Medulla oblongata (tissue), 1 donor: ENCODE measurements at regions not wholly inside any gene's neighbourhood (a gene's known extent, or its start where the extent isn't known, plus 50 kb on each side); places are given as distances from the start of the nearest gene placed in this dataset.
A peak's percentile ranks its signal among the peaks of the same experiment; 100 is the strongest.
"Not testable (repeated sequence)": the region's sequence is repeated elsewhere in the genome, so short reads cannot be mapped to it uniquely, and the experiment has no call there.

ENCODE experiments used
- DNase-seq: peaks from one replicate; pipeline ENCODE4 v3.0.0-alpha.2; 2015; ENCODE audit errors: extremely low spot score

- no peak for DNase-seq
Observed at GRCh38 chr4:159551281-159551680, 448.4 kb downstream of the RAPGEF2 start.

GRCh38 chr4:159552979-159553768 is 450.3 kb downstream of the RAPGEF2 start:
- no peak for DNase-seq

DNA sequence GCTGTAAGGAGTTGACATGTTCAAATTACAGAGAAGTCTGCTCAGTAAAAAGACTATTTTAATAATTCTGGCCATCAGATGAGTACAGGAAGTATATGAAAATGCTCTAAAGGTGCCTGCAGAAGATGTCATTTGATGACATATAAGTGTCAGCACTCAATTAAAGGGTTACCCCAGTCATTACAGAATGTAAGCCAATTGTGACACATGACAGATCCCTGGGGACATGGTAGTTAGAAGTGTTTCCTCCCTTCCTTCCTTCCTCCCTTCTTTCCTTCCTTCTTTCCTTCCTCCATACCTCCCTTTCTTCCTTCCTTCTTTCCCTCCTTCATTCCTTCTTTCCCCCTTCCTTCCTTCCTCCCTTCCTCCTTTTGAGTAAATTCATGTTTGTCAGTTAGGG is 453.0 kb downstream of the RAPGEF2 start:
- DNase-seq: no peak

DNA sequence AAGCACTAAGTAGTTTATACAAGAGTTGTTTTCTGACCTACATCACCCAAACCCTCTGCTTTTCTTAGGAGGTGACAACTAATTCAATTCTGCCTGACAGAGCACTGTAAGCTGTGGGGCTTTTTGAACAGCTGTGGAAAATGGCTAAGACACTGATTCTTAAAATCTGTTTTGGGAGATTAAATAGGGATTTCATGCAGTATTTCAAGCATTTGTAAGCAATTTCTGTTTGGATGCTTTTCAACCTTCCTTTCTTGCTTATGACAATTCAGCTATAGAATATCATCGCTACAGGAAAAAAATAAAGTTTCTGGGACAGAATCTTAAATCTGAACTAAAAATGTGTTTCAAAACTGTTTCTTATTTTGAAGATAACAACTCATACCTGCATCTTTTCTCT is 459.5 kb downstream of the RAPGEF2 start:
- DNase-seq: no peak

DNA sequence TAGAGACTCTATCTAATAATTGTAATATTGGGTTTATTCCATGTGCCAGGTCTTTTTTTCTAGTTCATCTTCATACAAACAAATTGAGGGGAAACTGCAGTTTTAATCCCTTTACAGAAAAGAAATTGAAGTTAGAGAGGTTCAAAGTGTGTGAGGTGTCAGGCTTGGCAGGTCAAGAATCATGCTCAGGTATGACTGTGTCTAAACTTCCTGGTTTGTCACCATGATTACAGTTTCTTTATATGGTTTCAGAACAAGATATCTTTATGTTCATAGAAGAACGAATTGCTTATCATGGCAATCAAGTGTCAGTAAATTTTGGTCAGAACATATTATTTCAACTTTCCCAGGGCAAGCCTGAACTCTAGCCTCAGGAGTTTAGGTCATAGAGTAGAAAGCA is 460.4 kb downstream of the RAPGEF2 start:
- no peak for DNase-seq

DNA sequence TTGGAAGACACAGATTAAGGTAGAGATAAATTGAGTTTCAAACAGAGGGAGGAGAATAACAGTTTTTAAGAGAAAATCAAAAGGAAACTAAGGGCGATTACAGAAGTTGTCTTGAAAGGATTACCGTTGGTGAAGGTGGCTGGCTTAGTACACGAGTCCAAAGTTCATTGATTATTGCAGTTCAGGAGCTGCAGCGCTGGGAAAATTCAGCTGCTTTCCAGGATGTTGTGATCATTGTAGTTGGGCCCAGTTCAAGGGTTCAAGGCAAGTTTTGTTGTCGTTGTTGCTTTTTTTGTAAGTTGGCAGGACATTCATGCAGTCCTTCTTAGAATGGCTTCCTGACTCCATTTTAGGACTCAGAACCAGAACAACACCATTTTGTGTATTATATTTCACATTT is 461.7 kb downstream of the RAPGEF2 start:
- DNase-seq: no peak

GRCh38 chr4:159566786-159567185 is 463.9 kb downstream of the RAPGEF2 start:
- no peak for DNase-seq

DNA sequence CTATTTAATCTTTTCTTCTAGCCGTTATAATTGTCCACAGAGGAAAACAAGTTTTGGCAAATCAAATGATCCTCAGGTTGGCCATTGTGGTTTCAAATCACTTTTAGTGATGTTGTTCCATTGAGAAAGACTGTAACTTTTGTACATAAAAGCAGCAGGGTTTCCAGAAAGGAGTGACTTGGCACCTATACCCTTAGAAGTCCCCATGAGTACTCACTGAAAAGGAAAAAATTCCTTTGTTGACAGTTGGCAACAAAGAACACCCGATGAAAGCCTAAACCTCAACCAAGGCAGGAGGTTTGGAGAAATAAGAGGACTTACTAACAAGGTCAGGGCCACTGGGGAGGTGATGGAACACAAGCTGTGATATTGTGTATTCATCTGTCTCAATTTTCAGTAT is 474.4 kb downstream of the RAPGEF2 start:
- no peak for DNase-seq

GRCh38 chr4:159582685-159583084 is 479.8 kb downstream of the RAPGEF2 start:
- DNase-seq: no peak

DNA sequence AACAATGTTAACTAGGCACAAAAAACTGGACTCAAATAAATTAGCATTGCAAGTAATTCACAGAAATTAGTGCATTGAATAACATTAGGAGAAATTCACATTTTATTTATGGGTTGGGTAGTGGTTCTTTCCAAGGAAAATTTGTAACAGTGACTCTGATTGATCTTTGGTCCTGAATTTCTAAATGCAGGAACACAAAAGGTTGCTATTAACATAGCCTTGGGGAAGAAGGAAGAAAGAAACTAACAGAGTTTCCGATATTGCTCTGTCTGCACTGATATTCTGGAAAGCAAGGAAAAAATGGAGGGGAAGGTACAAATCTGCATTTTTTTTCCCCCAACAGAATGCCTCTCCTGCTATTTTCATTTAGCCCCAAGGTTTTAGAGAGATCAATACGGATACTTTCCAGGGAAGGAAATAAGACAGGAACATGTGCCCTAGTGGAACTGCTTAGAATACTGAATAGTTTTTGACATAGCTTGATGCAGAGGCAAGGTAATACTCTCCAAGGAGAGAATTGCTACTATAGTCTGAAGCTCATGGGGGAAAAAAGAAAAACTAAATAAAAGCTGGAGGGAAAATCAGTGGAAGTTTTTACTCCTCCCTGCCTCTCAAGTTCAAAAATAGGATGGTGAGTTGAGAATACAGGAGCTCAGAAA is 490.1 kb downstream of the RAPGEF2 start:
- no peak for DNase-seq

- DNase-seq: no peak
Observed at GRCh38 chr4:159593681-159594080, 490.8 kb downstream of the RAPGEF2 start.

DNA sequence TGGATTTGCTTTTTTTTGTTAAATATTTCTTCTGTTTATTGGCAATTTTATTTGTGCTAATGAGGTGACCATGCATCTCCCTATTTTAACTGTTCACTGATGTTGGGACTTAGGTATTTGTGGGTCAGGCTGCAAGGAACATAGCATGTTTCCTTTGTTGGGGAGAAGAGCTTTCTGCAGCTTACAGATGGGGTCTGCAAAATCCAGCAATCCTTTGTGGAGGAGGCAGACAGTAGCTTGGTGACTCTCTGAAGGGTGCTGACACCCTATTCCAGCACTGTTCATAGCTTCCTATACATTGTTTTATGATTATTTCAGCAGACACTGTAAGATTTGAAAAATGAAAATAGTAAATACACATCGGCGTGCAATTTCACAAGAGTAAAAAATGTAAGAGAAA is 491.7 kb downstream of the RAPGEF2 start:
- no peak for DNase-seq

DNA sequence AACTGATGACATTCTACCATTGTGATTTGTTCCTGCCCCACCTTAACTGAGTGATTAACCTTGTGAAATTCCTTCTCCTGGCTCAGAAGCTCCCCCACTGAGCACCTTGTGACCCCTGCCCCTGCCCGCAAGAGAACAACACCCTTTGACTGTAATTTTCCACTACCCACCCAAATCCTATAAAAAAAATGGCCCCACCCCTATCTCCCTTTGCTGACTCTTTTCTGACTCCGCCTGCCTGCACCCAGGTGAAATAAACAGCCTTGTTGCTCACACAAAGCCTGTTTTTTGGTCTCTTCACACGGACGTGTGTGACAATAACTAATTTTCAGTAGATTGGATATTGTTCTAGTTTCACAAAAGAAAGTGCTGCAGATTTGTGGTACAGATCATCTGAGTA is 492.2 kb downstream of the RAPGEF2 start:
- not testable (repeated sequence) for DNase-seq

DNA sequence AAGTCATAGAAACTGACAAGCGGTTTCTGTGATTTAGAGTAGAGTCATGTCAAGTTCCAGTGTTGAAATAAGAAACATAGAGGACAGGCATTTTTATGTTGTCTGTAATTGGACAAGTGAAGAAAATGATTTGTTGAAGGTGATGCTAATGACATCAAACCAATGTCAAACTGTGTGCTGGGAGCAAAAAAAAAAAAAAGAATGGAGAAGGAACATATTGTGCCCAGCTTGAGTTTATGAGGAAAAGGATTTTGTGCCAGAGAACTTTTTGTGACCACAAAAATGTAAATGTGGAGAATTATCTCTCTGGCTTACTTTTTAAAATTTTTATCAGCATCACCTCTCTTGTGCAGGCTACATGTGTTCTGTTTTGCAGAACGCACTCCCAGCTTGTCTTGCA is 495.7 kb downstream of the RAPGEF2 start:
- no peak for DNase-seq

GRCh38 chr4:159600061-159600460 is 497.2 kb downstream of the RAPGEF2 start:
- DNase-seq: no peak

- DNase-seq: no peak
Observed at GRCh38 chr4:159604781-159605180, 501.9 kb downstream of the RAPGEF2 start.

DNA sequence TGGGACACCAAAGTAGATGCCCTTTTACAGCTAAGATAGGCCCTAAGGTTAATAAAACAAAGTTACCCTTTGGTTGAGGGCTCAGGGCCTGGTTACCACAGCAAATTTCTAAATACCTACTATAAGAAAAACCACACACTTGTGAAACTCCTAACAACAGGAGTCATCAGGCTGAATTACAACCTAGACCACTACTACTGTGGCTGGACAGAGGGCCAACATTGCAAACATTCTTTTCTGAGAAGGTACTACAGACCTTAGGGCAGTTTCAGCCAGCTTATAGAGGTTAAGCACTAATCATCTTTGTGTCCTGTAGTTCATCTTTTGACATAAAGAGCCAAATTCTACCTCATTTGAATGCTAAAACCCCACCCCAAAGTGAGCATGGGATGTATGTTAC is 504.0 kb downstream of the RAPGEF2 start:
- DNase-seq: no peak

DNA sequence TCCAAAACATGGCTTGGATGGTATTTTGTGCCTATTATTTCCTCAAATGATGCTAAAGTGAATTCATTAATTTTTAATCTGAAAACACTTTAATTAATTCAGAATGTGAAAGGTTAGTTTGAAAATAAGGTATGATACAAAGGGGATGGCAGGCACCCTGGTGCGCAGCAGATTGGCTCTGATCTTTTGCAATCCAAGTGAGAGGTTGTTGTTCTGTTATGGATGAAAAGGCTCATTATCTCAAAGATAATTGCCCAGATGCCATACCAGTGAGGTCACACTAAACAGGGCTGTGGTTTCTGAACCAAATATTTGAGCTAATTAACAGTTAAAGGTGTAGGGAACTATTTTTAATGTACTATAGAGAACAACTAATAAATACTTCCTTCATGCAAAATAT is 504.9 kb downstream of the RAPGEF2 start:
- no peak for DNase-seq

GRCh38 chr4:159608436-159608835 is 505.6 kb downstream of the RAPGEF2 start:
- peak; percentile 18 for DNase-seq

DNA sequence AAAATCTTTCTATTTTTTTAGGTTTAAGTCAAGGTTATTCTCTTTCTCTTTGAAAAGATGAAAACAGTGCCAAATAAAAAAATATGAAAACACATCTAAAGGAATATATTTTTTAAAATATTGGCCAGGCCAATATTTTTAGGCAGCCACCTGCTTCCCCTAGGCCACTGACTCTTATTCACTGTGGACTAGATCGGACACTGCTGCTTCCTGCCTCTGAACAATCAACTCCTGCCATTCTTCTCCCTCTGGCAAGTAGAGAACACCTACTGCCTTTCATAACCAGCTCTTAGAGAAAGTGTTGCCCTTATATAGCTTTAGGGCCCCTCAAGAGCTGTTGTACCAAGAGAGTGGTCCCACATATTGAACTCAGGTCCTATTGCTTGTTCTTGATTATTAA is 529.2 kb downstream of the RAPGEF2 start:
- DNase-seq: no peak

DNA sequence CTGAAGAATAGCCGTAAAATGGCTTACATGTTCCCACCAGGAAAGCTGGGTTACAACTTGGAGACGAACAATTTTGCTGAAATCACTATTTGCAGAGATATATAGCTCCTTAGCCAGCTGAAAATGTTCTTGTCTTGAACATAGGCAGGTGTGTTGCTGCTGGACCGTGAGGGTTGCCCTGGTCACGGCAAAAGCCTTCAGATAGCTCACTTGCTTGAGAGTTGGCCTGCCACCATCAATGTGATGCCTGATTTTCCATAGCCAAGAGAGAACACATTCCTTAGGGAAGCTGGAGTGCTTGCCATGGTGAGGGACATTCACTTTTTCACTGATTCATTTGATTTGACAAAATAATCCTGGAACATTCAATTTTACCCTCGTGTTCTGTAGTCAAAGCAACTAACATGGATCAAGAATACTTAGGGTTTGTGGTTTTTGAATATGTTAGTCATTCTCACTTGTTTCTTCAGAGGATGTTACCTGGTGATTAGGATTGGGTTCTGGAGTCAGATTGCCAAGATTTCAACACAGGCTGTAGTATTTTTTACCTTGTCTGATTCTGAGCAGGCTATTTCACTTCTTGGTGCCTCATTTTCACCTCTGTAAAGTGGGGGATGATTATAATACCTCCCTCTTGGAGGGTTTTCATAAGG is 536.9 kb downstream of the RAPGEF2 start:
- DNase-seq: peak; percentile 74

DNA sequence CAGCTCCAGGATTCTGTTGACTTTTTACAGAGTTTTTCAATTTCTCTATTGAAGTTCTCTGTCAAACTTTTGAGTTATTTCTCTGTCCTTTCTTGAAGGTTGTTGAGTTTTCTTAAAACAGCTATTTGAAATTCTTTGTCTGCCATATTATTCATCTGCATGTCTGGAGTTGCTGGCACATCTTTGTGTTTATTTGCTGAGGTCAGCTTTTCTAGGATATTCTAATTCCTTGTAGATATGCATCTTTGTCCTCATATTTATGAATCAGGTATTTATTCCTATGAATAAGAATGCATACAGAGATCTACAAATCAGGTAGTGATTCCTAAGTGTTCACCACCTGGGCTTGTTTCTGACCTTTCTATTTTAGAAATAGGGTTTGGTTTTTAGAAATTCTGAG is 546.4 kb downstream of the RAPGEF2 start:
- DNase-seq: no peak

GRCh38 chr4:159652871-159653270 is 550.0 kb downstream of the RAPGEF2 start:
- DNase-seq: no peak
